ENCODE measurements at regions not wholly inside any gene's neighbourhood (a gene's known extent, or its start where the extent isn't known, plus 50 kb on each side); places are given as distances from the start of the nearest gene placed in this dataset.
"Not testable (repeated sequence)": the region's sequence is repeated elsewhere in the genome, so short reads cannot be mapped to it uniquely, and the experiment has no call there.

GRCh38 chr5:90055831-90056328, 353.7 kb downstream of the CETN3 start:
- DNase-seq = no peak
- Histone ChIP-seq H3K36me3 (replicated peaks; ENCODE audit: control insufficient read depth, insufficient read depth, low read length) (no peaks in the 10 kb centered on the region), H3K4me3 (ENCODE audit: insufficient read depth, low read depth, low read length) (no peak overlapping the region), H3K27me3 (ENCODE audit: control insufficient read depth, insufficient read depth, low read length) (no peaks in the 10 kb centered on the region)

DNA sequence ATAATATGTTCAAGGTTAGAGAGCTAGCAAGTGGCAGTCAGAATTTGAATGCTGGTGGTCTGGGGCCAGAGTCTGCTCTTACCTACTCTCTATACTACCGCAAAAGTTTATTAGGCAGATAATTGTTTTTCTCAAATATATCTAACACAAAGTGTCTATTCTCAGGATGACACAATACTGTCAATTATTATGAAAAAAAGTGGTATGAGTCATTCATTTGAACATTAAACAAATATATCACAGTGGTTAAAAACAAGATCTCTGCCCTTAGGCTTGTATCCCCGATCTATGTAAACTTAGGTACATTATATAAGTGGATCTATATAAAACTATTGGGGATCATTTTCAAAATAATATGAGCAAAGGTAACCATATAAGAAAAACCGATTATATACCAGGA, 354.9 kb downstream of the CETN3 start:
- Histone ChIP-seq H3K4me3 (ENCODE audit: insufficient read depth, low read depth, low read length) (no peak overlapping the region), H3K27me3 (ENCODE audit: control insufficient read depth, insufficient read depth, low read length) (no peaks in the 10 kb centered on the region), H3K36me3 (replicated peaks; ENCODE audit: control insufficient read depth, insufficient read depth, low read length) (no peaks in the 10 kb centered on the region)
- no peak for DNase-seq

DNA sequence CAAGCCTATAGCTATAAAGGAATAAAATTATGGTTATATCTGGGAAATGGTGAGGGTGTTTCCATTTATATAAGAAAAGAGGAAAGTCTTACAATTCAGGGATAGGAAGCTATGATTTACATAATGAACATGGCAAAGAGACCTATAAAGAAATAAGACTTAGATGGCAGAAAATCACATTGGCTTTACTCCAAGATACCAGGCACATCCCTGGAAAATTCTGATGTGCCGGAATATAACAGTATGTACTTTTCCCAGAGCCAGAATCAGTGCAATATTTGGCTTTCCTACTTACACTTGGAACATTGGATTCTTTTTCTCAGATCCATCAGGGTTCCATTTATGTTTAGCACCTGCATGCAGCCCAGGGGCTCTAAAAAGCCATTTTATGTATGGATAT, 357.8 kb downstream of the CETN3 start:
- no peaks in the 10 kb centered on the region for H3K36me3 ChIP-seq (replicated peaks; ENCODE audit: control insufficient read depth, insufficient read depth, low read length)
- no peak overlapping the region for H3K4me3 ChIP-seq (ENCODE audit: insufficient read depth, low read depth, low read length)
- no peak for DNase-seq
- no peaks in the 10 kb centered on the region for H3K27me3 ChIP-seq (ENCODE audit: control insufficient read depth, insufficient read depth, low read length)

- no peaks in the 10 kb centered on the region for H3K27me3 ChIP-seq (ENCODE audit: control insufficient read depth, insufficient read depth, low read length)
- no peaks in the 10 kb centered on the region for H3K36me3 ChIP-seq (replicated peaks; ENCODE audit: control insufficient read depth, insufficient read depth, low read length)
- H3K4me3 ChIP-seq (ENCODE audit: insufficient read depth, low read depth, low read length) = no peak overlapping the region
- no peak for DNase-seq
Measured at GRCh38 chr5:90050103-90050502, 359.5 kb downstream of the CETN3 start.

DNA sequence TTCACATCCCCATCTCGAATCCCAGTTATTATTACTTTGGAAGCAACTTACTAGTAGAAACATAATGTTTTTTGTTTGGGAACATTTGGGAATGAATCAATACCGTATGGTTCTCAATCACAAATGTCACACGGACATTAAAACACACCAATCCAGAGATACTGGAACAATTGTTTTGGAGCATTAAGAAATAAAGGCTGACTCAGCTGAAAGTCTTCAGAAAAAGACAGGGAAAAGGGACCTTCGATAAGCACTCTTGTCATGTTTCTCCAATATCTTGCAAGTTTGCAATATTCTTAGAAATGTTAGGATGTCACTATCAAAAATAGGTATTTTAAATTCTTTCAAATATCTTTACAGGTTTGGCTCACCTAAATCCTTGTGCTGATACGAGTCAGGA, 362.4 kb downstream of the CETN3 start:
- Histone ChIP-seq H3K36me3 (replicated peaks; ENCODE audit: control insufficient read depth, insufficient read depth, low read length) (no peaks in the 10 kb centered on the region; the same call in 1 of the 2 replicates), H3K4me3 (ENCODE audit: insufficient read depth, low read depth, low read length) (no peak overlapping the region), H3K27me3 (ENCODE audit: control insufficient read depth, insufficient read depth, low read length) (no peaks in the 10 kb centered on the region)
- no peak for DNase-seq

GRCh38 chr5:90040082-90040481, 369.5 kb downstream of the CETN3 start:
- not testable (repeated sequence) for H3K4me3 ChIP-seq (ENCODE audit: insufficient read depth, low read depth, low read length); H3K27me3 ChIP-seq (ENCODE audit: control insufficient read depth, insufficient read depth, low read length); DNase-seq; H3K36me3 ChIP-seq (replicated peaks; ENCODE audit: control insufficient read depth, insufficient read depth, low read length)

DNA sequence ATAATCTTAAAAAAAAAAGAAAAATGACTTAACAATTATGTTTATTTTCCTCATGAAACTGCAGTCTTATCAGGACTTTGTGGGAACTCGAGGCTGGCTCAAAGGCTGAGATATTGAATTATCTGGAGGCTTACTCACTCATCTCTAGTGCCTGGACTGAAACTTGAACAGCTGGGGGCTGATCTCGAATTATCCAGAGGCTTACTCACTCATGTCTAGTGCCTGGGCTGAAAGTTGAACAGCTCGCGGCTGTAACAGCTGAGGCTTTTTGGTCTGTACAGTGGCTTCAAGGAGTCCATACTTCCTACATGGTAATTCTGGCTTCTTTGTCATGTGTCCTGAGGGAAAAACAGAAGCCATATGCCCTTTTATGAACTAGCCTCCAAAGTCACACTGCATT, 371.9 kb downstream of the CETN3 start:
- Histone ChIP-seq H3K27me3 (ENCODE audit: control insufficient read depth, insufficient read depth, low read length) (no peaks in the 10 kb centered on the region), H3K4me3 (ENCODE audit: insufficient read depth, low read depth, low read length) (no peak overlapping the region), H3K36me3 (replicated peaks; ENCODE audit: control insufficient read depth, insufficient read depth, low read length) (no peaks in the 10 kb centered on the region)
- no peak for DNase-seq

- Histone ChIP-seq H3K27me3 (ENCODE audit: control insufficient read depth, insufficient read depth, low read length) (no peaks in the 10 kb centered on the region), H3K36me3 (replicated peaks; ENCODE audit: control insufficient read depth, insufficient read depth, low read length) (no peaks in the 10 kb centered on the region), H3K4me3 (ENCODE audit: insufficient read depth, low read depth, low read length) (no peak overlapping the region)
- DNase-seq = no peak
Measured at GRCh38 chr5:90022711-90023053, 386.9 kb downstream of the CETN3 start.

DNA sequence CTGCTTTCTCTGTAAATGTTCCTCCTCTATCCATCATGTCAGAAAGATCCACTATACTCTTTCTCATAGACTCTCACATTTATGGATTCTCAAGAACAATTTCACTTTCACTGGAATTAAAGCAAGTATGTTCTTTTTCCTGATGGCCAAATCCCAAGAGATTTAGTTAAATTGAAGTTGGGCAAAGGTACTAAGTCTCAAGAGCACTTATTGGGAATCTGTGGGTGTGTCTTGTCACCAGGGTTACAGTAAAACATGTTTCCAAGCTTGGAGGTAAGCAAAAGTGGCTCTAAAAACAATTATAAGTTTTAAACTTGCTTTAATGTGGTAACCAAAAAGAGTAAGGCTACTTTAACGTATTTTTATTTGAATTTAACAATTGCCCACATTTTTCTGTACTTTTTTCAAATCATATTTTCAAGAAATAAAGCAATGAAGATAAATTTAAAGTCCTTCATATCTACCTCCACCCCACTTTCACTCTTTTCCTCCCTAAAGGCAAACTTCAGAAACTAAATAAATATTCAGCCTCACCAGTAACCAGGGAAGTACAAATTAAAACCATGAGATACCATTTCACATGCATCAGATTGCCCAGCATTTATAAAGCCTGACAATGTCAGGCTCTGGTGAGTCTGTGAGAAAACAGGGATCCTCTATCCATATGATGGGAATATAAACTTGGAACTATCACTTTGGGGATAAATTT, 387.4 kb downstream of the CETN3 start:
- Histone ChIP-seq H3K36me3 (replicated peaks; ENCODE audit: control insufficient read depth, insufficient read depth, low read length) (no peaks in the 10 kb centered on the region), H3K27me3 (ENCODE audit: control insufficient read depth, insufficient read depth, low read length) (no peaks in the 10 kb centered on the region), H3K4me3 (ENCODE audit: insufficient read depth, low read depth, low read length) (no peak overlapping the region)
- DNase-seq = no peak

- H3K36me3 ChIP-seq (replicated peaks; ENCODE audit: control insufficient read depth, insufficient read depth, low read length) = no peaks in the 10 kb centered on the region
- H3K27me3 ChIP-seq (ENCODE audit: control insufficient read depth, insufficient read depth, low read length) = no peaks in the 10 kb centered on the region
- no peak overlapping the region for H3K4me3 ChIP-seq (ENCODE audit: insufficient read depth, low read depth, low read length)
- DNase-seq = no peak
Measured at GRCh38 chr5:90020575-90021538, 388.7 kb downstream of the CETN3 start.

- no peak for DNase-seq
- H3K27me3 ChIP-seq (ENCODE audit: control insufficient read depth, insufficient read depth, low read length) = no peaks in the 10 kb centered on the region
Measured at GRCh38 chr5:90017239-90017638, 392.3 kb downstream of the CETN3 start.

DNA sequence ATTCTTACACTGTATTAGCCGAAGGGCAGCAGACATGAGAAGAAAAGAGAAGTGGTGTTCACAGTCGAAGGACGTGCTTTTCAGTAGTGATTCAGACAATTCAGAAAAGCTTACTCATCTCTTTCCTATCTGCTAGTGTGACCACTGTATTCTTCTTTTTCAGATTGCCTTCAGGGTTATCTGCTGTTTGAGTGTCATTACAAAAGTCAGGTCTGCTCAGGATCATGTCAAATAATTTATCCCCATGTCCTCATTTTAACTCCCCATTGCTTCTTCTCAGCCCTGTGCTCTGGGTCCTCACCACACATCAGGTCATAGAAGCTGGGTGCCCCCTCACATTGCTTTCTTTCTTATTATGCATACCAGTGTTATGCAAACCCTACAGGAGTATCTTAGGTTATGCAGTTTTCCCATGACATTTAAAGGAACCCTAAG, 394.0 kb downstream of the CETN3 start:
- Histone ChIP-seq H3K27me3 (ENCODE audit: control insufficient read depth, insufficient read depth, low read length) (no peaks in the 10 kb centered on the region), H3K4me3 (ENCODE audit: insufficient read depth, low read depth, low read length) (no peak overlapping the region)
- peak; percentile 3 for DNase-seq

More at GRCh38 chr5:90017239-90017638, 392.3 kb downstream of the CETN3 start:
- Histone ChIP-seq H3K36me3 (replicated peaks; ENCODE audit: control insufficient read depth, insufficient read depth, low read length) (no peaks in the 10 kb centered on the region), H3K4me3 (ENCODE audit: insufficient read depth, low read depth, low read length) (no peak overlapping the region)

GRCh38 chr5:90014420-90014819, 395.1 kb downstream of the CETN3 start:
- H3K27me3 ChIP-seq (ENCODE audit: control insufficient read depth, insufficient read depth, low read length) = no peaks in the 10 kb centered on the region
- DNase-seq = no peak
- H3K36me3 ChIP-seq (replicated peaks; ENCODE audit: control insufficient read depth, insufficient read depth, low read length) = no peaks in the 10 kb centered on the region
- no peak overlapping the region for H3K4me3 ChIP-seq (ENCODE audit: insufficient read depth, low read depth, low read length)

More for the DNA sequence above, 394.0 kb downstream of the CETN3 start:
- no peaks in the 10 kb centered on the region for H3K36me3 ChIP-seq (replicated peaks; ENCODE audit: control insufficient read depth, insufficient read depth, low read length)

GRCh38 chr5:90000351-90000750, 409.2 kb downstream of the CETN3 start:
- Histone ChIP-seq H3K27me3 (ENCODE audit: control insufficient read depth, insufficient read depth, low read length) (no peaks in the 10 kb centered on the region), H3K4me3 (ENCODE audit: insufficient read depth, low read depth, low read length) (no peak overlapping the region), H3K36me3 (replicated peaks; ENCODE audit: control insufficient read depth, insufficient read depth, low read length) (no peaks in the 10 kb centered on the region)
- DNase-seq = no peak
